GM10266 (cell line): ENCODE measurements at regions not wholly inside any gene's neighbourhood (a gene's known extent, or its start where the extent isn't known, plus 50 kb on each side); places are given as distances from the start of the nearest gene placed in this dataset.

ENCODE experiments used
- DNase-seq: peaks from one replicate; pipeline ENCODE4 v3.0.0; 2012; ENCODE audit errors: extremely low spot score
- TF ChIP-seq, protein P1 (sequence below): IDR thresholded peaks from 2 replicates; pipeline ENCODE4 v1.5.1; 2012; ENCODE audit warnings: mild to moderate bottlenecking, low read depth; ENCODE audit not compliant: control insufficient read depth, insufficient read depth; ENCODE audit errors: missing control alignments

DNA sequence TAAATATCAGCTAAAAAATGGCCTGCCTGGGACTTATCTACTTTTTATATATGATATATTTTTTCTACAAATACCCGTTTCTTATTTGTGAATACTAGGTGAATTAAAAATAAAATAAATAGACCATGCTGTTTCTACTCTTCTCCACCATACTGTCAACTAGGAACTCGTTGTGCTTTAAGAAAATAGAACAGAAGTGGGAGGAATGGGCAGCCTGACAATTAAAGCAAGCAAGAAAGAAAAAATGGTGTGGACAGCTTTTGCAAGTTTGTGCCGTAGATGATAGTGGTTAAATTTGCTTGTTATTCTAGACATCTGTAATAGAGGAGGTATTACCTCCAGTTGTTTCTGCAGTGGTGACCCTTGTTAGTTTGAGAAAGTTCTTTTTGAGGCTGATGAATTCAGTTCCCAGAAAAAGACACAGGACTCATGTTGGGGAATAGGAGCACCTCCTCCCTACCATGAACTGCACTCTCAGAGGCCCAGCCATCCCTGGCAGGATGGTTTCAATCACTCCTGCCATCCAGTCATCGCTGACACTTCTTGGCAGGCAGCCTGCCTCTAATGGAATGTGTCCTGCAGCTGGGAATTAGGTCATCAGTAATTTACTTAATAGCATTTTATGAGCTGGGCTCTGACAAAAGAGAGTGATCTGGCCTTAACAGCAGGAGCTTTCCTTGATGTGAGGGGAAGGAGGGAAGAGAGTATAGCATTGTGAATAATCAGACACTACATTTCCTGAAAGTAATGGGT lies 105.0 kb upstream of the GAP43 start:
- no peak for DNase-seq
- TF ChIP-seq, protein P1, sequence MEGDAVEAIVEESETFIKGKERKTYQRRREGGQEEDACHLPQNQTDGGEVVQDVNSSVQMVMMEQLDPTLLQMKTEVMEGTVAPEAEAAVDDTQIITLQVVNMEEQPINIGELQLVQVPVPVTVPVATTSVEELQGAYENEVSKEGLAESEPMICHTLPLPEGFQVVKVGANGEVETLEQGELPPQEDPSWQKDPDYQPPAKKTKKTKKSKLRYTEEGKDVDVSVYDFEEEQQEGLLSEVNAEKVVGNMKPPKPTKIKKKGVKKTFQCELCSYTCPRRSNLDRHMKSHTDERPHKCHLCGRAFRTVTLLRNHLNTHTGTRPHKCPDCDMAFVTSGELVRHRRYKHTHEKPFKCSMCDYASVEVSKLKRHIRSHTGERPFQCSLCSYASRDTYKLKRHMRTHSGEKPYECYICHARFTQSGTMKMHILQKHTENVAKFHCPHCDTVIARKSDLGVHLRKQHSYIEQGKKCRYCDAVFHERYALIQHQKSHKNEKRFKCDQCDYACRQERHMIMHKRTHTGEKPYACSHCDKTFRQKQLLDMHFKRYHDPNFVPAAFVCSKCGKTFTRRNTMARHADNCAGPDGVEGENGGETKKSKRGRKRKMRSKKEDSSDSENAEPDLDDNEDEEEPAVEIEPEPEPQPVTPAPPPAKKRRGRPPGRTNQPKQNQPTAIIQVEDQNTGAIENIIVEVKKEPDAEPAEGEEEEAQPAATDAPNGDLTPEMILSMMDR = no peak

DNA sequence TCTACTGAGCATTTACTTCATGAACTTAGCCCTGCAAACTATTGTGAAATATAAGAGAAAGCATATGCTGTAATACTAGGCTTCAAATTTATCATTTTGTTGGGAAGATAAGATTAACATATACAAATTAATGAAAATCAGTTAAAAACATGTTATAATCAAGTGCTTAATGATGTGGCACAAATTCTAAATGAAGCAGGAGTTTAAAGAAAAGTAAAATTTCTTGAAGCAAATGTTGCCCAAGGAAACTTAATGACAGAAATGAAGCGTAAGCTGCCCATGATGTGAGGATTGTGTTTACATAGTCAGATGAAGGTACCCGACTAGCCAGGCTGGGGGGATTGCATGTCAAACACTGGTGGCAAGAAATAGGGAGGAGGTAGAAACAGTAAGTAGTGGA lies 103.1 kb upstream of the GAP43 start:
- TF ChIP-seq, protein P1 = no peak
- DNase-seq = no peak

DNA sequence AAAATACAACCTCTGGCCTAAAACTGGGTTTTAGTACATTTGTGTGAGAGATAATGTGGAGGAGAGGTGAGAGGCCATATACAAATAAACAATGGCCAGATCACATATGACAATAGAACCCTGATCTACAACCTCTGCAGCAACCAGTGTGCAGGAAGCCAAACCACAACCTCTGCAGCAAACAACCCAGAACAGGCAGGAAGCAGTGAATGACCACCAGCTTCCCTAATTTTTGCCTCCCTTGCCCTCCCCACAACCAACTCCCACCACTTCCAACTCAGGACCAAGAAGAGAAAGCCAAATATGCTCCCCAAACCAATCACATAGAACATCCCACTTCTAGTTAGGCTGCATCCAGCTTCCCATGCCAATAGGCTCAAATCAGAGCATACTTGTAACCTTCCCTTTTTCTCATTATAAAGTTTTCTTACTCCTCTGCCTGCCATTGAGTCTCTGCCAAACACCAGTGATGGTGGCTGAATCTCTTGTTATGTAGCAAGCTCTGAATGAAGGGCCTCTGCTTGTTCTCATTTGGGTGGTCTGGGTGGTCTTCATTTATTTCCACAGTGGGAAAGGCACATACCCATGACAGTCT lies 102.6 kb upstream of the GAP43 start:
- TF ChIP-seq, protein P1 = no peak
- no peak for DNase-seq

DNA sequence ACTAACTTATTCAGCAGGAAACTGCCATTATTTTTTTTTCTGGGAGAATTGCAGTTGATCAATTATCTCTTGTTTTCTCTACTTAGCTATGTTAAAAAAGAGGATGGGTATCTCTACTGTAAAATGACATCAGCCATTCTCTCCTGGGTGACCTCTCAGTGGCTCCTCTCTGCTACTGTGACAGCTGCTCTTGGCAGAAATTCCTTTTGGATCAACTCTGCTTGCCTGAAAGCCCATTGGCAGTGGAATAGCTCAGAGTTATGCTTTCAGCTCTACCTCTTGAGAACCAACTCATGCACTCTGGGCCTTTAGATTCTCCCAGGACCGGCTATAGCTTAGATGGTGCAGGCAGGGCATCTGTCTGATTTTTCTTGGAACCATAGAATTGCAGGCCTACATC lies 99.9 kb upstream of the GAP43 start:
- TF ChIP-seq, protein P1 = no peak
- no peak for DNase-seq

DNA sequence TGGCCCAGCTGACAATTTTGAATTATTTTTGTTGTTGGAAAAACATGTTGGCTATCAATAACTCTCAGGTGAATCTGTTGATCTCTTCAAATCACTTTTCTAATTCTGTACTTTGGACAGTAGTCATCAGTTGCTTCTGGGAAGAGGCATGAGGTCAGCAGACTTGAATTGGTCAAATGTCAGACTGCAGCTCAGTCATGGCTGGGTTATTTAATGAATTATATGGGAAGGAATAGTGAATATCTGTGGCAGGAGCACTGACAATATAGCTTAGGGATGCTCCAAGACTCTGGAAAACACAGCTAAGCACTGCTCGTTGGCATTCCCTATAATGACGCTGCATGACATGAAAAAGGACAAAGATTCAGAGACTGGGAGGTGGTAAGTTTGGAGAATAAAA lies 98.8 kb upstream of the GAP43 start:
- no peak for DNase-seq
- TF ChIP-seq, protein P1 = no peak

DNA sequence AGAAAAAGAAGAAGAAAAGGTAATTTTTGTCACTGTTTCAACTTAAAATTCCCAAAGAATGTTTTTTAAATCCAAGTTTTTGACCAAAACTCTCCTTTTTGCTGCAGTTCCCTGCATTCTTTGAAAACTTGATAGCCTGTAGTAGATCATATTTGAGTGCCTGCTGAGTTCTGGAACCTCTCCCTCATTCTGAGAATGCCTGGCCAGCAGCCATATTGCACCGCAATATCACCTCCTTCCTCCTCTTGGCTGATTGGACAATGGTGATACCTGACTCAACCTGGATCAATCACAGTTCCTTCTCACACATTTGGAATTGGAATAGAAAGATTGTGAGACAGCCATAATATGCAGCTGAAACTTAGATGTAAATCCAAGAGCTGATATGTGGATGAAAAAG lies 97.6 kb upstream of the GAP43 start:
- TF ChIP-seq, protein P1 = no peak
- no peak for DNase-seq

DNA sequence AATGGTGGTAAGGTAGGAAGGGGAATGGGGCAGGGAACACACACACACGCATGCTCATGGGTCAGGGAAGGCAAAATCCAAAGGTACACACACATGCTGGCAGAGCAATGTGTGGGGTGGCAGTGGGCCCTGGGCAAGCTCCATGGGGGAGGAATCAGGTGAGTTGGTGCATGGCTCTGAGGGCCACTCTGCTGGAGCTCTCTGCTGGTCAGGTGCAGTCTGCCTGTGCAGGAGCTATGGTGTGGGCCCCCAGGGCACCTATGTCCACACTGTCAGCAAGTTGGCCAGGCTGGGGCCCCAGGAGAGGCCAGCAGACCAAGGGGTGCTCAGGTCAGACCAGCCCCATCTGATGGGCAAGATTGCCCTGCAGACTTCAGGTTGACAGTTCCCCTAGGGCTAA lies 90.1 kb upstream of the GAP43 start:
- TF ChIP-seq, protein P1 = no peak

More for the DNA sequence above, 90.1 kb upstream of the GAP43 start:
- DNase-seq = no peak
